ENCODE measurements at regions not wholly inside any gene's neighbourhood (a gene's known extent, or its start where the extent isn't known, plus 50 kb on each side); places are given as distances from the start of the nearest gene placed in this dataset.

DNA sequence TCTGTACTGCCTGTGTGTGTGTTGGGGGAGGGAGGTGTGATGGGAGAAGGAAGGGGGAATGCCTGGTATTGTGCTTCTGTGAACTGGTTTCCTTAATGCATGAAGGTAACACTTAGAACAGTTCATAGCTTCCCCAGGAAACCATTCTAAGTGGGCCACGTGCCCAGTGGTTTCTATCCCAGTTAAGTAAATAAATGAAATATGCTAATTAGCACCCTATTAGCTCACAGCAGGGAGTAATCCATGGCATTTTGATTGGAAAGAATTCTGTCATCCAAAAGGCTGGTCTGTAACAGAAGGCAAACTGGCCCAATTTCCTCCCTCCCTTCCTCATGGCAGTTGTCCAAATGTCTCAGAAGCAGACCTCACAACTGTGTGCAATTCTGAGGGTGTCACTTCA, 199.3 kb downstream of the TTLL7 start:
- POLR2A ChIA-PET (ENCODE audit: low non-redundant PET) = no interaction called here
- H3K4me1 ChIP-seq (ENCODE audit: insufficient read depth, low read length, poor library complexity, severe bottlenecking) = peaks cover 3% of the 10 kb centered on the region
- CTCF ChIA-PET = no interaction called here
- H3K4me3 ChIP-seq (ENCODE audit: low read depth, low read length, poor library complexity, severe bottlenecking) = no peak overlapping the region
- intact Hi-C loops (cut with micrococcal nuclease; ENCODE audit: unreplicated experiment) = no loop called here
- peak; percentile 12 for DNase-seq (ENCODE audit: low spot score)
- no peak overlapping the region for H3K27ac ChIP-seq (ENCODE audit: low read depth, low read length, poor library complexity, severe bottlenecking)
- no peaks in the 10 kb centered on the region for H3K9me3 ChIP-seq (ENCODE audit: low read depth, low read length, poor library complexity, severe bottlenecking)
- BruUV-seq (replicated peaks) = no TSS peak
- H3K27me3 ChIP-seq (replicated peaks; ENCODE audit: insufficient read depth, low read depth, low read length, poor library complexity) = peaks cover 4% of the 10 kb centered on the region
- H3K36me3 ChIP-seq (ENCODE audit: insufficient read depth, low read length, poor library complexity, severe bottlenecking) = no peaks in the 10 kb centered on the region
- TF ChIP-seq, protein P1, sequence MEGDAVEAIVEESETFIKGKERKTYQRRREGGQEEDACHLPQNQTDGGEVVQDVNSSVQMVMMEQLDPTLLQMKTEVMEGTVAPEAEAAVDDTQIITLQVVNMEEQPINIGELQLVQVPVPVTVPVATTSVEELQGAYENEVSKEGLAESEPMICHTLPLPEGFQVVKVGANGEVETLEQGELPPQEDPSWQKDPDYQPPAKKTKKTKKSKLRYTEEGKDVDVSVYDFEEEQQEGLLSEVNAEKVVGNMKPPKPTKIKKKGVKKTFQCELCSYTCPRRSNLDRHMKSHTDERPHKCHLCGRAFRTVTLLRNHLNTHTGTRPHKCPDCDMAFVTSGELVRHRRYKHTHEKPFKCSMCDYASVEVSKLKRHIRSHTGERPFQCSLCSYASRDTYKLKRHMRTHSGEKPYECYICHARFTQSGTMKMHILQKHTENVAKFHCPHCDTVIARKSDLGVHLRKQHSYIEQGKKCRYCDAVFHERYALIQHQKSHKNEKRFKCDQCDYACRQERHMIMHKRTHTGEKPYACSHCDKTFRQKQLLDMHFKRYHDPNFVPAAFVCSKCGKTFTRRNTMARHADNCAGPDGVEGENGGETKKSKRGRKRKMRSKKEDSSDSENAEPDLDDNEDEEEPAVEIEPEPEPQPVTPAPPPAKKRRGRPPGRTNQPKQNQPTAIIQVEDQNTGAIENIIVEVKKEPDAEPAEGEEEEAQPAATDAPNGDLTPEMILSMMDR (conservative IDR thresholded peaks at IDR 0.05; ENCODE audit: low read depth, low read length) = no peak
- no peak for TF ChIP-seq EZH2 (IDR thresholded peaks at IDR 0.05; ENCODE audit: borderline replicate concordance, low read depth, low read length, poor library complexity, severe bottlenecking)

- H3K4me1 ChIP-seq (ENCODE audit: insufficient read depth, low read length, poor library complexity, severe bottlenecking) = peaks cover 3% of the 10 kb centered on the region
- H3K36me3 ChIP-seq (ENCODE audit: insufficient read depth, low read length, poor library complexity, severe bottlenecking) = no peaks in the 10 kb centered on the region
- peaks cover 4% of the 10 kb centered on the region for H3K27me3 ChIP-seq (replicated peaks; ENCODE audit: insufficient read depth, low read depth, low read length, poor library complexity)
- H3K27ac ChIP-seq (ENCODE audit: low read depth, low read length, poor library complexity, severe bottlenecking) = no peak overlapping the region
- H3K4me3 ChIP-seq (ENCODE audit: low read depth, low read length, poor library complexity, severe bottlenecking) = no peak overlapping the region
- no TSS peak for BruUV-seq (replicated peaks)
- intact Hi-C loops (cut with micrococcal nuclease; ENCODE audit: unreplicated experiment) = no loop called here
- no peaks in the 10 kb centered on the region for H3K9me3 ChIP-seq (ENCODE audit: low read depth, low read length, poor library complexity, severe bottlenecking)
- no peak for TF ChIP-seq EZH2 (IDR thresholded peaks at IDR 0.05; ENCODE audit: borderline replicate concordance, low read depth, low read length, poor library complexity, severe bottlenecking)
- TF ChIP-seq, protein P1 (conservative IDR thresholded peaks at IDR 0.05; ENCODE audit: low read depth, low read length) = no peak
- ChIA-PET CTCF (no interaction called here), POLR2A (ENCODE audit: low non-redundant PET) (no interaction called here)
- DNase-seq (ENCODE audit: low spot score) = no peak
Observed at GRCh38 chr1:83798965-83799364, 200.0 kb downstream of the TTLL7 start.

DNA sequence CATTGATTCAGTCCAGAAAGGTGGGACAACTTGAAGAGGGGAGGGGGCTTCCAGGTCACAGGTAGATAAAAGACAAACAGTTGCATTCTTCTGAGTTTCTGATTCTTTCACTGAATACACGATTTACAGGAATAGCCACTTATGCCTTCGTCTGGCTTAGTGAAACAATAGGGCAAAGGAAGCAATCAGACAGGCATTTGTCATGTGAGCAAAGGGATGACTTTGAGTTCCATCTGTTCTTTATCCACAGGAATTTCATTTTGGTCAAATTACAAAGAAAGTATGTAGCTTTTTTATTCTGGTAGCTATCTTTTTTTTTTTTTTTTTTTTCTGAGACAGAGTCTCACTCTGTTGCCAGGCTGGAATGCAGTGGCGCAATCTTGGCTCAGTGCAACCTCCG, 202.5 kb downstream of the TTLL7 start:
- intact Hi-C loops (cut with micrococcal nuclease; ENCODE audit: unreplicated experiment) = no loop called here
- CTCF ChIA-PET = no interaction called here
- H3K36me3 ChIP-seq (ENCODE audit: insufficient read depth, low read length, poor library complexity, severe bottlenecking) = no peaks in the 10 kb centered on the region
- DNase-seq (ENCODE audit: low spot score) = no peak
- H3K4me1 ChIP-seq (ENCODE audit: insufficient read depth, low read length, poor library complexity, severe bottlenecking) = peaks cover 3% of the 10 kb centered on the region
- no peaks in the 10 kb centered on the region for H3K9me3 ChIP-seq (ENCODE audit: low read depth, low read length, poor library complexity, severe bottlenecking)
- POLR2A ChIA-PET (ENCODE audit: low non-redundant PET) = no interaction called here
- no peak for TF ChIP-seq EZH2 (IDR thresholded peaks at IDR 0.05; ENCODE audit: borderline replicate concordance, low read depth, low read length, poor library complexity, severe bottlenecking)
- TF ChIP-seq, protein P1 (conservative IDR thresholded peaks at IDR 0.05; ENCODE audit: low read depth, low read length) = no peak
- no peak overlapping the region for H3K4me3 ChIP-seq (ENCODE audit: low read depth, low read length, poor library complexity, severe bottlenecking)
- BruUV-seq (replicated peaks) = no TSS peak
- no peaks in the 10 kb centered on the region for H3K27me3 ChIP-seq (replicated peaks; ENCODE audit: insufficient read depth, low read depth, low read length, poor library complexity)
- no peak overlapping the region for H3K27ac ChIP-seq (ENCODE audit: low read depth, low read length, poor library complexity, severe bottlenecking)

Data from A673 (cell line).